Lower leg skin (tissue), 3 donors: ENCODE measurements at regions not wholly inside any gene's neighbourhood (a gene's known extent, or its start where the extent isn't known, plus 50 kb on each side); places are given as distances from the start of the nearest gene placed in this dataset.

Experiments used
- POLR2A ChIP-seq, 2 donors: fragments of 450-650 bp; IDR thresholded peaks; one replicate each; pipeline ENCODE4 v1.6.1; 2016 to 2017; ENCODE audit warnings: antibody characterized with exemption in 2 of 2, mild to moderate bottlenecking in 1 of 2, moderate library complexity in 1 of 2
- TF ChIP-seq, protein P1 (sequence below), 3 donors: fragments of 450-650 bp; IDR thresholded peaks; one replicate each; pipeline ENCODE4 v1.5.1; 2016; ENCODE audit warnings: antibody characterized with exemption in 3 of 3, mild to moderate bottlenecking in 3 of 3, moderate library complexity in 2 of 3

DNA sequence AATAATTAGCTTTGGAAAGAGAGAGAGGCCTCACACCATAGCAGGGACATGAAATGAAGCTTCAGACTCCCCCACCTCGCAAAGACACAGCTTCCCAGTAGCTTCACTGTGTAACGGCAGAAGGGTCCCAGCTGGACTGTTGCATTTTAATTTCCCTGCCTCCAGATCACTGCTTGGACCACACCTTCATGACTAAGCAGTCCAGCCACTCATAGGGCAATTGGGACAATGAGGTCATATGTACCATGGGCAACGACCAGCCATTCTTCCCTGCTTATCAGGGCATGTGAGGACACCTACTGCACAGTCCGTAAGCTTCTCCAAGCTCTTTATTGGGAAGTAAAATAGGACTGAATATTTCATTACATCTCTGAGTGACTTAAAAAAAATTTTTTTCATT is 183.0 kb downstream of the MREG start:
- no peak for TF ChIP-seq POLR2A (IDR thresholded peaks at IDR 0.05)
- TF ChIP-seq, protein P1, sequence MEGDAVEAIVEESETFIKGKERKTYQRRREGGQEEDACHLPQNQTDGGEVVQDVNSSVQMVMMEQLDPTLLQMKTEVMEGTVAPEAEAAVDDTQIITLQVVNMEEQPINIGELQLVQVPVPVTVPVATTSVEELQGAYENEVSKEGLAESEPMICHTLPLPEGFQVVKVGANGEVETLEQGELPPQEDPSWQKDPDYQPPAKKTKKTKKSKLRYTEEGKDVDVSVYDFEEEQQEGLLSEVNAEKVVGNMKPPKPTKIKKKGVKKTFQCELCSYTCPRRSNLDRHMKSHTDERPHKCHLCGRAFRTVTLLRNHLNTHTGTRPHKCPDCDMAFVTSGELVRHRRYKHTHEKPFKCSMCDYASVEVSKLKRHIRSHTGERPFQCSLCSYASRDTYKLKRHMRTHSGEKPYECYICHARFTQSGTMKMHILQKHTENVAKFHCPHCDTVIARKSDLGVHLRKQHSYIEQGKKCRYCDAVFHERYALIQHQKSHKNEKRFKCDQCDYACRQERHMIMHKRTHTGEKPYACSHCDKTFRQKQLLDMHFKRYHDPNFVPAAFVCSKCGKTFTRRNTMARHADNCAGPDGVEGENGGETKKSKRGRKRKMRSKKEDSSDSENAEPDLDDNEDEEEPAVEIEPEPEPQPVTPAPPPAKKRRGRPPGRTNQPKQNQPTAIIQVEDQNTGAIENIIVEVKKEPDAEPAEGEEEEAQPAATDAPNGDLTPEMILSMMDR (IDR thresholded peaks at IDR 0.05) = no peak
